Keratinocyte (primary cell): ENCODE measurements at regions not wholly inside any gene's neighbourhood (a gene's known extent, or its start where the extent isn't known, plus 50 kb on each side); places are given as distances from the start of the nearest gene placed in this dataset.

Experiments
- DNase-seq: peaks from one replicate; pipeline ENCODE4 v3.0.0-alpha.2; 2011; ENCODE audit warnings: low read depth, missing footprints, low spot score
- FAIRE-seq: peaks from 2 replicates; lab custom pipeline; 2011; peaks lifted over from hg19 to GRCh38; lab: Jason Lieb, UNC
- H2AFZ ChIP-seq: 2 replicates; pipeline ENCODE4 v1.6.0; 2012; ENCODE audit warnings: low read length, control low read depth, inconsistent platforms; ENCODE audit not compliant: control insufficient read depth
- H3K27ac ChIP-seq: 2 replicates; pipeline ENCODE4 v1.5.1; 2011; ENCODE audit warnings: low read length; ENCODE audit not compliant: control insufficient read depth, insufficient read depth
- H3K27me3 ChIP-seq: 3 replicates; pipeline ENCODE4 v1.6.0; 2011; ENCODE audit warnings: low read length; ENCODE audit not compliant: control insufficient read depth, insufficient read depth; ENCODE audit errors: extremely low read depth
- H3K36me3 ChIP-seq, 2 experiments: 2 replicates in 1 of 2; 3 replicates in 1 of 2; pipeline ENCODE4 v1.5.1; 2011; ENCODE audit warnings: low read length in 2 of 2, mild to moderate bottlenecking in 1 of 2; ENCODE audit not compliant: control insufficient read depth in 2 of 2, insufficient read depth in 2 of 2; ENCODE audit errors: extremely low read depth in 1 of 2
- H3K4me1 ChIP-seq: 3 replicates; pipeline ENCODE4 v1.5.1; 2011; ENCODE audit warnings: low read length; ENCODE audit not compliant: control insufficient read depth, insufficient read depth; ENCODE audit errors: extremely low read depth
- H3K4me2 ChIP-seq: 3 replicates; pipeline ENCODE4 v1.6.0; 2011; ENCODE audit warnings: low read depth, low read length; ENCODE audit not compliant: control insufficient read depth, insufficient read depth; ENCODE audit errors: extremely low read depth
- H3K4me3 ChIP-seq, 3 experiments: fragments of 200-600 bp in 1 of 3; sonication (generic) in 1 of 3; 2 replicates in 2 of 3; 3 replicates in 1 of 3; pipeline ENCODE4 v1.5.1; 2011 to 2016; ENCODE audit warnings: low read length in 3 of 3, mild to moderate bottlenecking in 3 of 3, control low read depth in 2 of 3, inconsistent platforms in 1 of 3, low read depth in 1 of 3, mixed read lengths in 1 of 3, mixed run types in 1 of 3, moderate library complexity in 1 of 3; ENCODE audit not compliant: control insufficient read depth in 2 of 3, insufficient read depth in 2 of 3; ENCODE audit errors: extremely low read depth in 1 of 3
- H3K79me2 ChIP-seq: 2 replicates; pipeline ENCODE4 v1.6.0; 2012; ENCODE audit warnings: low read length; ENCODE audit not compliant: control insufficient read depth, insufficient read depth
- H3K9ac ChIP-seq: 3 replicates; pipeline ENCODE4 v1.6.0; 2011; ENCODE audit warnings: low read length; ENCODE audit not compliant: control insufficient read depth, insufficient read depth; ENCODE audit errors: extremely low read depth
- H3K9me1 ChIP-seq: 3 replicates; pipeline ENCODE4 v1.6.0; 2011; ENCODE audit warnings: low read length; ENCODE audit not compliant: control insufficient read depth, insufficient read depth; ENCODE audit errors: extremely low read depth
- H3K9me3 ChIP-seq: 2 replicates; pipeline ENCODE4 v1.5.1; 2012; ENCODE audit warnings: low read depth, low read length; ENCODE audit not compliant: control insufficient read depth
- H4K20me1 ChIP-seq: 3 replicates; pipeline ENCODE4 v1.6.0; 2011; ENCODE audit warnings: low read length; ENCODE audit not compliant: control insufficient read depth, insufficient read depth; ENCODE audit errors: extremely low read depth
- EZH2 ChIP-seq: IDR thresholded peaks from one replicate; pipeline ENCODE4 v1.6.1; 2012; ENCODE audit warnings: inconsistent platforms, mild to moderate bottlenecking, low read length, moderate library complexity
- dilution Hi-C: fragments of 300-500 bp; cut with MboI; formaldehyde crosslinking; loops from one replicate; pipeline ENCODE4 v1.7.0; 2020; ENCODE audit warnings: low sequenced_read_pairs; ENCODE audit not compliant: extremely low pct_ligation_motif_present
- TF ChIP-seq, protein P1 (sequence below), 3 experiments: IDR thresholded peaks in 1 of 3; conservative IDR thresholded peaks in 1 of 3; optimal IDR thresholded peaks in 1 of 3; 2 replicates in 2 of 3; 3 replicates in 1 of 3; pipeline versions ENCODE3 to v1.5.1; 2011; ENCODE audit warnings: low read length in 3 of 3, mild to moderate bottlenecking in 3 of 3, moderate library complexity in 2 of 3, control low read depth in 1 of 3, inconsistent platforms in 1 of 3; ENCODE audit not compliant: insufficient read depth in 2 of 3; ENCODE audit errors: extremely low read depth in 1 of 3

DNA sequence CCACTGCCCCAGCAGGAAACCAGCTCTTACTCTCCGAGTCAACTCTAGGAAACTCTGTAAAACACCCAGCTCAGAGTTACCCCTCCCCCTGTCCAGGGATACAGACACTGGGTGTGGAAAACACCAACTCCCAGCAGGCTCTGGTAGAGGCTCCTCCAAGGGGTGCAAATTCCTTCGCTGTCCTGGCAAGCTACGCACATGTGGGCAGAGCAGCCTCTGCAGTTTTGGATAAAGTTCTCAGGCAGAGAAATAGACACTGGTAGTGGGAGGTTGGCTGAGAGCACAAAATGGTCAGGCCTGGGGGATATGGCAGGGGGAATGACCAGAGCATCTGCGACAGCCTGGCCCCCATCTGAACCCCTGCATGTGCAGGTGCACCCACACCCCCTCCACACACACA lies 146.9 kb upstream of the SDK2 start:
- TF ChIP-seq, protein P1, sequence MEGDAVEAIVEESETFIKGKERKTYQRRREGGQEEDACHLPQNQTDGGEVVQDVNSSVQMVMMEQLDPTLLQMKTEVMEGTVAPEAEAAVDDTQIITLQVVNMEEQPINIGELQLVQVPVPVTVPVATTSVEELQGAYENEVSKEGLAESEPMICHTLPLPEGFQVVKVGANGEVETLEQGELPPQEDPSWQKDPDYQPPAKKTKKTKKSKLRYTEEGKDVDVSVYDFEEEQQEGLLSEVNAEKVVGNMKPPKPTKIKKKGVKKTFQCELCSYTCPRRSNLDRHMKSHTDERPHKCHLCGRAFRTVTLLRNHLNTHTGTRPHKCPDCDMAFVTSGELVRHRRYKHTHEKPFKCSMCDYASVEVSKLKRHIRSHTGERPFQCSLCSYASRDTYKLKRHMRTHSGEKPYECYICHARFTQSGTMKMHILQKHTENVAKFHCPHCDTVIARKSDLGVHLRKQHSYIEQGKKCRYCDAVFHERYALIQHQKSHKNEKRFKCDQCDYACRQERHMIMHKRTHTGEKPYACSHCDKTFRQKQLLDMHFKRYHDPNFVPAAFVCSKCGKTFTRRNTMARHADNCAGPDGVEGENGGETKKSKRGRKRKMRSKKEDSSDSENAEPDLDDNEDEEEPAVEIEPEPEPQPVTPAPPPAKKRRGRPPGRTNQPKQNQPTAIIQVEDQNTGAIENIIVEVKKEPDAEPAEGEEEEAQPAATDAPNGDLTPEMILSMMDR (optimal IDR thresholded peaks at IDR 0.05 in 1 of 3, IDR thresholded peaks at IDR 0.05 in 1 of 3, conservative IDR thresholded peaks at IDR 0.05 in 1 of 3; ENCODE audit: extremely low read depth in 1 of 3, insufficient read depth in 2 of 3, low read length in 3 of 3) = no peak
- no peak for TF ChIP-seq EZH2
- FAIRE-seq (no peak), DNase-seq (no peak)
- no peak overlapping the region for H3K4me3 ChIP-seq
- no peak overlapping the region for H3K9ac ChIP-seq
- no peak overlapping the region for H2AFZ ChIP-seq
- peaks cover 7% of the 10 kb centered on the region for H3K27me3 ChIP-seq
- H3K27ac ChIP-seq = no peak overlapping the region
- H3K79me2 ChIP-seq = no peaks in the 10 kb centered on the region
- H3K9me3 ChIP-seq = no peaks in the 10 kb centered on the region
- H3K4me2 ChIP-seq = no peak overlapping the region
- no peaks in the 10 kb centered on the region for H3K4me1 ChIP-seq
- dilution Hi-C loops = no loop called here
- H4K20me1 ChIP-seq = no peaks in the 10 kb centered on the region
- H3K9me1 ChIP-seq = no peaks in the 10 kb centered on the region
- no peaks in the 10 kb centered on the region for H3K36me3 ChIP-seq

DNA sequence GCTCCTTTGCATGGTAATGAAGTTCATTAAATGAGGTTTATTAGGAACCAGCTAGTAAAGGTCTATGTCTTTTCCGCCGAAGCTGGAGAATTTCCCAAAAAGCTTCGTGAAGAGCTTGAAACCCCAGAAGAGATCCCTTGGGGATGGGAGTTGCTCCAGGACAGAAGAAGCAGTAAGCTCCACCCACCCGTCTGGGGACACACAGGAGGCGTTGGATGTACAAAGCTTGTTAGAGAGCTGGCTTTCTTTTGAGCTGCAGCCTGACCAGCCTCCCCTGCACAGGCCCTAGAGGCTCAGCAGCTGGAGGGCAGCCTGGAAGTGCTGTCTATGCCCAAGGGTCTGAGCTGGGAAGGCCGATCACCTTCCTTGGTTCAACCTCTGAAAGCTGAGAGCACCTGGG lies 147.4 kb upstream of the SDK2 start:
- Histone ChIP-seq H3K4me3 (no peak overlapping the region), H3K9me1 (no peaks in the 10 kb centered on the region), H4K20me1 (no peaks in the 10 kb centered on the region), H3K4me2 (no peak overlapping the region), H3K79me2 (no peaks in the 10 kb centered on the region), H3K27me3 (peaks cover 7% of the 10 kb centered on the region), H2AFZ (no peak overlapping the region), H3K36me3 (no peaks in the 10 kb centered on the region), H3K9me3 (no peaks in the 10 kb centered on the region), H3K9ac (no peak overlapping the region), H3K27ac (no peak overlapping the region), H3K4me1 (no peaks in the 10 kb centered on the region)
- TF ChIP-seq EZH2 = no peak
- TF ChIP-seq, protein P1 (optimal IDR thresholded peaks at IDR 0.05 in 1 of 3, IDR thresholded peaks at IDR 0.05 in 1 of 3, conservative IDR thresholded peaks at IDR 0.05 in 1 of 3; ENCODE audit: extremely low read depth in 1 of 3, insufficient read depth in 2 of 3, low read length in 3 of 3) = no peak
- dilution Hi-C loops = no loop called here
- FAIRE-seq = no peak
- DNase-seq = no peak
